ENCODE measurements at regions not wholly inside any gene's neighbourhood (a gene's known extent, or its start where the extent isn't known, plus 50 kb on each side); places are given as distances from the start of the nearest gene placed in this dataset.
A peak's percentile ranks its signal among the peaks of the same experiment; 100 is the strongest.

GRCh38 chrX:140580478-140580877, 75.6 kb upstream of the SOX3 start:
- TF ChIP-seq CTCF (IDR thresholded peaks at IDR 0.05; ENCODE audit: low read depth, low read length): no peak
- Histone ChIP-seq H3K27ac (no peak overlapping the region), H3K9me3 (ENCODE audit: low read depth) (no peaks in the 10 kb centered on the region), H3K36me3 (no peaks in the 10 kb centered on the region), H3K4me3 (no peak overlapping the region), H3K27me3 (no peaks in the 10 kb centered on the region), H3K4me1 (ENCODE audit: low read depth) (no peaks in the 10 kb centered on the region)
- no peak for DNase-seq (ENCODE audit: low read depth in 1 of 2, low spot score in 1 of 2)

GRCh38 chrX:140572724-140573123, 67.9 kb upstream of the SOX3 start:
- Histone ChIP-seq H3K36me3 (no peaks in the 10 kb centered on the region), H3K9me3 (ENCODE audit: low read depth) (peaks cover 2% of the 10 kb centered on the region), H3K27me3 (no peaks in the 10 kb centered on the region), H3K27ac (no peak overlapping the region), H3K4me1 (ENCODE audit: low read depth) (no peaks in the 10 kb centered on the region), H3K4me3 (no peak overlapping the region)
- peak; percentile 60 for TF ChIP-seq CTCF (IDR thresholded peaks at IDR 0.05; ENCODE audit: low read depth, low read length)
- peak; percentile 27 to 44 for DNase-seq (ENCODE audit: low read depth in 1 of 2, low spot score in 1 of 2)

GRCh38 chrX:140563893-140564292, 59.0 kb upstream of the SOX3 start:
- no peaks in the 10 kb centered on the region for H3K4me1 ChIP-seq (ENCODE audit: low read depth)
- no peak for TF ChIP-seq CTCF (IDR thresholded peaks at IDR 0.05; ENCODE audit: low read depth, low read length)
- no peak overlapping the region for H3K4me3 ChIP-seq
- no peak overlapping the region for H3K27ac ChIP-seq
- no peaks in the 10 kb centered on the region for H3K27me3 ChIP-seq
- DNase-seq (ENCODE audit: low read depth in 1 of 2, low spot score in 1 of 2): no peak
- no peaks in the 10 kb centered on the region for H3K36me3 ChIP-seq
- no peaks in the 10 kb centered on the region for H3K9me3 ChIP-seq (ENCODE audit: low read depth)
